HEK293 (cell line): ENCODE measurements at regions not wholly inside any gene's neighbourhood (a gene's known extent, or its start where the extent isn't known, plus 50 kb on each side); places are given as distances from the start of the nearest gene placed in this dataset.

Experiments used
- CTCF ChIA-PET: fragments of 350-600 bp; formaldehyde crosslinking; extraction: SDS; loops from one replicate; lab custom pipeline; 2021; ENCODE audit warnings: antibody characterized with exemption; lab: Yijun Ruan, JAX
- POLR2A ChIA-PET: fragments of 300-600 bp; formaldehyde crosslinking; extraction: SDS; loops from one replicate; lab custom pipeline; 2020; ENCODE audit warnings: antibody characterized with exemption, inconsistent platforms; lab: Yijun Ruan, JAX
- H3K27ac ChIP-seq: fragments of 200-500 bp; sonication (Bioruptor generic); 2 replicates; pipeline ENCODE4 v1.5.1; 2014; ENCODE audit warnings: low read depth, low read length, control low read depth, inconsistent platforms; ENCODE audit errors: extremely low read depth
- H3K36me3 ChIP-seq, 2 experiments: fragments of 200-500 bp in 1 of 2; sonication (Bioruptor generic) in 1 of 2; 1 replicate in 1 of 2; 2 replicates in 1 of 2; pipeline ENCODE4 v1.5.1; 2014 to 2017; ENCODE audit warnings: inconsistent platforms in 2 of 2, low read length in 2 of 2; ENCODE audit not compliant: control insufficient read depth in 2 of 2, insufficient read depth in 1 of 2
- H3K4me1 ChIP-seq: fragments of 200-500 bp; sonication (Bioruptor generic); 2 replicates; pipeline ENCODE4 v1.5.1; 2014; ENCODE audit warnings: mild to moderate bottlenecking, low read length, inconsistent platforms; ENCODE audit not compliant: control insufficient read depth, insufficient read depth
- H3K4me3 ChIP-seq: 2 replicates; pipeline ENCODE4 v1.5.1; 2011; ENCODE audit warnings: low read depth, mild to moderate bottlenecking, control low read depth, low read length, moderate library complexity
- H3K9me3 ChIP-seq: fragments of 200-500 bp; sonication (Bioruptor generic); 2 replicates; pipeline ENCODE4 v1.5.1; 2014; ENCODE audit warnings: low read depth, low read length, inconsistent platforms; ENCODE audit not compliant: control insufficient read depth, insufficient read depth
- BCL11A ChIP-seq: fragments of 450-650 bp; formaldehyde crosslinking; IDR thresholded peaks from 2 replicates; pipeline ENCODE4 v1.5.1; 2016; ENCODE audit warnings: low read depth, missing biosample characterization, missing genetic modification characterization
- GLI4 ChIP-seq: fragments of 450-650 bp; formaldehyde crosslinking; IDR thresholded peaks from 2 replicates; pipeline ENCODE4 v1.5.1; 2016; ENCODE audit warnings: missing biosample characterization, missing genetic modification characterization
- PATZ1 ChIP-seq: fragments of 450-650 bp; formaldehyde crosslinking; IDR thresholded peaks from 2 replicates; pipeline ENCODE4 v1.5.1; 2016; ENCODE audit warnings: missing biosample characterization, missing genetic modification characterization
- REST ChIP-seq: fragments of 450-650 bp; formaldehyde crosslinking; IDR thresholded peaks from 2 replicates; pipeline ENCODE4 v1.5.1; 2016; ENCODE audit warnings: missing biosample characterization, missing genetic modification characterization
- ZFHX2 ChIP-seq: fragments of 450-650 bp; formaldehyde crosslinking; conservative IDR thresholded peaks from 2 replicates; pipeline ENCODE4 v1.5.1; 2016; ENCODE audit warnings: missing biosample characterization, missing genetic modification characterization
- ZFP69B ChIP-seq: fragments of 450-650 bp; formaldehyde crosslinking; IDR thresholded peaks from 2 replicates; pipeline ENCODE4 v1.5.1; 2016; ENCODE audit warnings: missing biosample characterization, missing genetic modification characterization
- ZNF169 ChIP-seq: fragments of 450-650 bp; formaldehyde crosslinking; IDR thresholded peaks from 2 replicates; pipeline ENCODE4 v1.5.1; 2016; ENCODE audit warnings: missing biosample characterization, missing genetic modification characterization
- ZNF19 ChIP-seq: fragments of 450-650 bp; formaldehyde crosslinking; IDR thresholded peaks from 2 replicates; pipeline ENCODE4; 2016; ENCODE audit warnings: missing biosample characterization, missing genetic modification characterization, low read depth
- ZNF202 ChIP-seq: fragments of 450-650 bp; formaldehyde crosslinking; IDR thresholded peaks from 2 replicates; pipeline ENCODE4 v1.5.1; 2016; ENCODE audit warnings: missing biosample characterization, missing genetic modification characterization, borderline replicate concordance
- ZNF26 ChIP-seq: fragments of 450-650 bp; formaldehyde crosslinking; IDR thresholded peaks from 2 replicates; pipeline ENCODE4 v1.5.1; 2016; ENCODE audit warnings: missing biosample characterization, missing genetic modification characterization
- ZNF350 ChIP-seq: fragments of 450-650 bp; formaldehyde crosslinking; IDR thresholded peaks from 2 replicates; pipeline ENCODE4 v1.5.0; 2017; ENCODE audit warnings: missing biosample characterization, mild to moderate bottlenecking, missing genetic modification characterization
- ZNF398 ChIP-seq: fragments of 450-650 bp; formaldehyde crosslinking; IDR thresholded peaks from 2 replicates; pipeline ENCODE4 v1.5.1; 2017; ENCODE audit warnings: missing biosample characterization, missing genetic modification characterization
- ZNF426 ChIP-seq: fragments of 450-650 bp; formaldehyde crosslinking; IDR thresholded peaks from 2 replicates; pipeline ENCODE4 v1.5.1; 2017; ENCODE audit warnings: missing biosample characterization, missing genetic modification characterization, mild to moderate bottlenecking, inconsistent platforms, moderate library complexity
- ZNF501 ChIP-seq: fragments of 450-650 bp; formaldehyde crosslinking; IDR thresholded peaks from 2 replicates; pipeline ENCODE4 v1.5.1; 2016; ENCODE audit warnings: missing biosample characterization, missing genetic modification characterization
- ZNF585B ChIP-seq: fragments of 450-650 bp; formaldehyde crosslinking; IDR thresholded peaks from 2 replicates; pipeline ENCODE4 v1.5.1; 2016; ENCODE audit warnings: missing biosample characterization, missing genetic modification characterization
- ZNF624 ChIP-seq: fragments of 450-650 bp; formaldehyde crosslinking; IDR thresholded peaks from 2 replicates; pipeline ENCODE4 v1.5.1; 2017; ENCODE audit warnings: missing biosample characterization, missing genetic modification characterization
- ZNF639 ChIP-seq: fragments of 450-650 bp; formaldehyde crosslinking; IDR thresholded peaks from 2 replicates; pipeline ENCODE4 v1.5.1; 2016; ENCODE audit warnings: missing biosample characterization, missing genetic modification characterization
- ZNF704 ChIP-seq: fragments of 450-650 bp; formaldehyde crosslinking; IDR thresholded peaks from 2 replicates; pipeline ENCODE4 v1.5.1; 2016; ENCODE audit warnings: missing biosample characterization, missing genetic modification characterization

GRCh38 chr21:16084776-16085364 lies 355.1 kb downstream of the USP25 start (continued):
- no peak for TF ChIP-seq PATZ1 (tag by site-specific recombination)

- ChIA-PET POLR2A (no interaction called here), CTCF (interaction anchor here (0.8 to 1.2 kb wide), 3 partner anchors 9 to 245 kb away, joined by 3 to 6 read pairs (median 3); no protein-coding TSS in a partner anchor)
- Histone ChIP-seq H3K4me3 (no peak overlapping the region), H3K36me3 (no peaks in the 10 kb centered on the region), H3K27ac (no peak overlapping the region), H3K4me1 (peaks cover 9% of the 10 kb centered on the region), H3K9me3 (no peaks in the 10 kb centered on the region)
- TF ChIP-seq ZNF624: no peak
- no peak for TF ChIP-seq ZNF704 (tag by site-specific recombination)
- no peak for TF ChIP-seq ZNF202 (tag by site-specific recombination)
- no peak for TF ChIP-seq REST (tag by site-specific recombination)
- TF ChIP-seq BCL11A (tag by site-specific recombination): no peak
- no peak for TF ChIP-seq ZNF19
- no peak for TF ChIP-seq ZNF398 (tag by site-specific recombination)
- no peak for TF ChIP-seq ZNF639 (tag by site-specific recombination)
- TF ChIP-seq ZNF501 (tag by site-specific recombination): no peak
- TF ChIP-seq ZNF169: no peak
These were observed 355.6 kb downstream of the USP25 start for GRCh38 chr21:16085421-16085820.

- H3K27ac ChIP-seq: no peak overlapping the region
These were observed 356.3 kb downstream of the USP25 start for GRCh38 chr21:16086121-16086520.

More at GRCh38 chr21:16086121-16086520, 356.3 kb downstream of the USP25 start:
- ChIA-PET CTCF (interaction anchor here (0.6 to 0.8 kb wide), 4 partner anchors 155 to 524 kb away, joined by 3 read pairs; no protein-coding TSS in a partner anchor), POLR2A (no interaction called here)
- Histone ChIP-seq H3K4me1 (peaks cover 9% of the 10 kb centered on the region), H3K36me3 (no peaks in the 10 kb centered on the region), H3K9me3 (no peaks in the 10 kb centered on the region), H3K4me3 (no peak overlapping the region)
- TF ChIP-seq ZFP69B (no peak), ZFHX2 (tag by site-specific recombination) (no peak), ZNF585B (tag by site-specific recombination) (no peak), ZNF26 (no peak), ZNF350 (tag by site-specific recombination) (no peak), GLI4 (no peak), ZNF426 (no peak)
